ENCODE measurements at regions not wholly inside any gene's neighbourhood (a gene's known extent, or its start where the extent isn't known, plus 50 kb on each side); places are given as distances from the start of the nearest gene placed in this dataset.

DNA sequence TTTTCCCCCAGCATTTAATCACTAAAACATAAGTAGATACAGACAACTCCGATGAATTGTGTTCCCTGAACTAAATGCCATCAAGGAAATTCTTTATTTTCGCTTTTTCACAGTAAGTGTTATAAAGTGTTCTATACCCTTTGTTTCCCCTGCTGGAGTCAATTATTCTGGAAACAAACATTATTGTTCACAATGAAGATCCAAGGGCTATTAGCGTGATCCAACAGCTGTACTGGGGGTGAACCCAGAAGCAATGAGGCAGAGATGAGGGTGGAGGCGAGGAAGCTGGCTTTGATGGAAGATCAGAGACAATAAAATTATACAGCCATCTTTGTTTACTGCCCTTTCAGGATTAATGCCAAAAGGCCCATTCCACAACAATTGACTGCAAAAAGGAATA is 250.3 kb upstream of the IGF1R start:
- TF ChIP-seq, protein P1, sequence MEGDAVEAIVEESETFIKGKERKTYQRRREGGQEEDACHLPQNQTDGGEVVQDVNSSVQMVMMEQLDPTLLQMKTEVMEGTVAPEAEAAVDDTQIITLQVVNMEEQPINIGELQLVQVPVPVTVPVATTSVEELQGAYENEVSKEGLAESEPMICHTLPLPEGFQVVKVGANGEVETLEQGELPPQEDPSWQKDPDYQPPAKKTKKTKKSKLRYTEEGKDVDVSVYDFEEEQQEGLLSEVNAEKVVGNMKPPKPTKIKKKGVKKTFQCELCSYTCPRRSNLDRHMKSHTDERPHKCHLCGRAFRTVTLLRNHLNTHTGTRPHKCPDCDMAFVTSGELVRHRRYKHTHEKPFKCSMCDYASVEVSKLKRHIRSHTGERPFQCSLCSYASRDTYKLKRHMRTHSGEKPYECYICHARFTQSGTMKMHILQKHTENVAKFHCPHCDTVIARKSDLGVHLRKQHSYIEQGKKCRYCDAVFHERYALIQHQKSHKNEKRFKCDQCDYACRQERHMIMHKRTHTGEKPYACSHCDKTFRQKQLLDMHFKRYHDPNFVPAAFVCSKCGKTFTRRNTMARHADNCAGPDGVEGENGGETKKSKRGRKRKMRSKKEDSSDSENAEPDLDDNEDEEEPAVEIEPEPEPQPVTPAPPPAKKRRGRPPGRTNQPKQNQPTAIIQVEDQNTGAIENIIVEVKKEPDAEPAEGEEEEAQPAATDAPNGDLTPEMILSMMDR (IDR thresholded peaks at IDR 0.05), result no peak
- 84% methylated on average over 4 of the region's 4 CpGs for WGBS (ENCODE audit: insufficient coverage)
- no peaks in the 10 kb centered on the region for H3K27me3 ChIP-seq (ENCODE audit: control insufficient read depth, insufficient read depth, low read length)
- no peaks in the 10 kb centered on the region for H3K4me1 Mint-ChIP-seq
- no peak for ATAC-seq
- no peak for DNase-seq
- H3K9me3 Mint-ChIP-seq, result no peaks in the 10 kb centered on the region
- H3K27ac ChIP-seq (ENCODE audit: low read length), result no peak overlapping the region
- H3K4me1 ChIP-seq (ENCODE audit: control insufficient read depth, insufficient read depth, low read length), result no peaks in the 10 kb centered on the region
- H3K36me3 Mint-ChIP-seq, result no peaks in the 10 kb centered on the region
- no peaks in the 10 kb centered on the region for H3K9me3 ChIP-seq (ENCODE audit: control insufficient read depth, insufficient read depth, low read length)
- no peak overlapping the region for H3K27ac Mint-ChIP-seq
- no peaks in the 10 kb centered on the region for H3K36me3 ChIP-seq (ENCODE audit: control insufficient read depth, insufficient read depth, low read length)
- no peak overlapping the region for H3K4me3 ChIP-seq (ENCODE audit: low read length)
- no peak overlapping the region for H3K4me3 Mint-ChIP-seq
- H3K27me3 Mint-ChIP-seq (ENCODE audit: low read depth in 2 of 2), result peaks cover 12 to 19% of the 10 kb centered on the region in 2 donors
- intact Hi-C loops (cut with micrococcal nuclease), result no loop called here

DNA sequence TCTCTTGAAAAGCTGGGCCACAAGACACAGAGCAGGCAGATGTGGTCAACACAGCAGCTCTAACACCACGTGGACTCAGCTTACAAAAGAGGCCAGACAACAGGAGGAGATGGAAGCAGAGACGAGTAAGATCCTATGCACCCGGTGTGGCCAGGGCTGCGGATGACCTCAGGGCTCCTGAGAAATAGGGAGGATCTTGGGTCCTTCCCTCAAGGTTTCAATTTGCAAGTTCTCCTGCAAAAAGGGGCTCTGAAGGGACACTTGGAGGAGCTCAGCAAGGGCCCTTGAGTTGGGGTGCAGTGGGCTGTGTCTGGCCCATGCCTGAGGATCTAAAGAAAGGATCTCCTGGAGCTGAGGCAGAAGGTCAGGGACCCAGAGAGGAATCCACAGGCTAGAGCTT is 249.5 kb upstream of the IGF1R start:
- H3K36me3 ChIP-seq (ENCODE audit: control insufficient read depth, insufficient read depth, low read length), result no peaks in the 10 kb centered on the region
- 84% methylated on average over 4 of the region's 4 CpGs for WGBS (ENCODE audit: insufficient coverage)
- no peak overlapping the region for H3K27ac ChIP-seq (ENCODE audit: low read length)
- DNase-seq, result no peak
- no peak overlapping the region for H3K4me3 Mint-ChIP-seq
- H3K9me3 ChIP-seq (ENCODE audit: control insufficient read depth, insufficient read depth, low read length), result no peaks in the 10 kb centered on the region
- H3K36me3 Mint-ChIP-seq, result no peaks in the 10 kb centered on the region
- no peak overlapping the region for H3K27ac Mint-ChIP-seq
- no peak overlapping the region for H3K4me3 ChIP-seq (ENCODE audit: low read length)
- TF ChIP-seq, protein P1 (IDR thresholded peaks at IDR 0.05), result no peak
- ATAC-seq, result no peak
- H3K27me3 Mint-ChIP-seq (ENCODE audit: low read depth in 2 of 2), result peaks cover 12 to 19% of the 10 kb centered on the region in 2 donors
- no peaks in the 10 kb centered on the region for H3K4me1 ChIP-seq (ENCODE audit: control insufficient read depth, insufficient read depth, low read length)
- no peaks in the 10 kb centered on the region for H3K9me3 Mint-ChIP-seq
- intact Hi-C loops (cut with micrococcal nuclease), result no loop called here
- H3K4me1 Mint-ChIP-seq, result no peaks in the 10 kb centered on the region
- no peaks in the 10 kb centered on the region for H3K27me3 ChIP-seq (ENCODE audit: control insufficient read depth, insufficient read depth, low read length)

DNA sequence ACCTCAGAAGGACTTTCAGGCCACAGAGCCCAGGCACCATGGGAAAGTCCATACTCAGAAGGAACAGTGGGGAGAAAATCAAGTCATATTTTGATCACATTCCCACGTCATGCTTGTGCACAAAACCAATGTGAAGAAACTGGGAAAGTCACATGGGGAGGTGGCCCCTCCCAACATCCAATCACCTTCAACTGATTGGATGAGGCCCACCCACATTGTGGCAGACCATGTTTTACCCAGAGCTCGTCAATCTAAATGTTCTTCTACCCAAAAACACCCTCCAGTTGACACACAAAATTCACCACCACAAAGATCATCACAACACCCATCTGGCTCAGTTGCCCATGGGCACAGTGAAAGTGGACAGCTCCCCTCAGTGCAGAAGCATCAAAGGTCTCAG is 248.2 kb upstream of the IGF1R start:
- no peaks in the 10 kb centered on the region for H3K27me3 ChIP-seq (ENCODE audit: control insufficient read depth, insufficient read depth, low read length)
- Mint-ChIP-seq H3K9me3 (no peaks in the 10 kb centered on the region), H3K4me1 (no peaks in the 10 kb centered on the region), H3K36me3 (no peaks in the 10 kb centered on the region), H3K4me3 (no peak overlapping the region), H3K27ac (no peak overlapping the region), H3K27me3 (ENCODE audit: low read depth in 2 of 2) (peaks cover 12% of the 10 kb centered on the region in 2 donors)
- H3K4me3 ChIP-seq (ENCODE audit: low read length), result no peak overlapping the region
- DNase-seq (no peak), ATAC-seq (no peak)
- H3K27ac ChIP-seq (ENCODE audit: low read length), result no peak overlapping the region
- H3K9me3 ChIP-seq (ENCODE audit: control insufficient read depth, insufficient read depth, low read length), result no peaks in the 10 kb centered on the region
- TF ChIP-seq, protein P1 (IDR thresholded peaks at IDR 0.05), result no peak
- intact Hi-C loops (cut with micrococcal nuclease), result no loop called here
- no peaks in the 10 kb centered on the region for H3K4me1 ChIP-seq (ENCODE audit: control insufficient read depth, insufficient read depth, low read length)
- 69% methylated on average over 2 of the region's 2 CpGs for WGBS (ENCODE audit: insufficient coverage)
- no peaks in the 10 kb centered on the region for H3K36me3 ChIP-seq (ENCODE audit: control insufficient read depth, insufficient read depth, low read length)

DNA sequence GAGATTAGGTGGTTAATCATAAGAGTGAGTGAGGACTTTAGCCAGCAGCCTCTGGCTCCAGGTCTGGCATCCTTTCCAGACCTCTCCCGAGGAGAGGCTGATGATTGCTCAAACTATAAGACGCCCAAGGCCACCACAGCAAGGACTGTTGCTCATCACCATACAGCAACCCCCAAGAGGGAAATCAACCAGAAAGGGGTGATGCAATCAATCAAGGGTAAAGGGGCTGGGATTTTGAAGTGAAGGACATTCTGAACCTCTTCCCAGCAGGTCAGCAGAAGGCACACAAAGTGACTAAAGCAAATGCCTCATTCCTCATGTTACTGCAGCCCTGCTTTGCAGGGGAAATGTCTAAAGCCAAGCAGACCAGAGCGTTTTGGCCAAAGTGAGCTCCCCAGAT is 247.3 kb upstream of the IGF1R start:
- no peaks in the 10 kb centered on the region for H3K4me1 ChIP-seq (ENCODE audit: control insufficient read depth, insufficient read depth, low read length)
- intact Hi-C loops (cut with micrococcal nuclease), result no loop called here
- Mint-ChIP-seq H3K9me3 (no peaks in the 10 kb centered on the region), H3K27ac (no peak overlapping the region), H3K4me1 (no peaks in the 10 kb centered on the region), H3K4me3 (no peak overlapping the region), H3K36me3 (no peaks in the 10 kb centered on the region), H3K27me3 (ENCODE audit: low read depth in 2 of 2) (peaks cover 12% of the 10 kb centered on the region in 2 donors)
- DNase-seq (no peak), ATAC-seq (no peak)
- TF ChIP-seq, protein P1 (IDR thresholded peaks at IDR 0.05), result no peak
- H3K9me3 ChIP-seq (ENCODE audit: control insufficient read depth, insufficient read depth, low read length), result no peaks in the 10 kb centered on the region
- no peaks in the 10 kb centered on the region for H3K27me3 ChIP-seq (ENCODE audit: control insufficient read depth, insufficient read depth, low read length)
- H3K36me3 ChIP-seq (ENCODE audit: control insufficient read depth, insufficient read depth, low read length), result no peaks in the 10 kb centered on the region
- WGBS (ENCODE audit: insufficient coverage), result 36% methylated on average over 2 of the region's 3 CpGs
- no peak overlapping the region for H3K27ac ChIP-seq (ENCODE audit: low read length)
- H3K4me3 ChIP-seq (ENCODE audit: low read length), result no peak overlapping the region

Data from natural killer cell (primary cell).